ENCODE measurements at regions not wholly inside any gene's neighbourhood (a gene's known extent, or its start where the extent isn't known, plus 50 kb on each side); places are given as distances from the start of the nearest gene placed in this dataset.

- no peak overlapping the region for H2AFZ ChIP-seq (ENCODE audit: low read length)
- H3K36me3 ChIP-seq (replicated peaks in 1 of 2; ENCODE audit: control insufficient read depth in 1 of 2, insufficient read depth in 2 of 2, low read length in 2 of 2), result no peaks in the 10 kb centered on the region
- WGBS (ENCODE audit: low lambda C conversion rate), result 0% methylated on average over 1 of the region's 1 CpG
- no peak overlapping the region for H3K27ac ChIP-seq (ENCODE audit: extremely low read length, insufficient read depth, low read length)
- in situ Hi-C loops (cut with HindIII; ENCODE audit: extremely low pct_ligation_motif_present, low pct_unique_long_range_greater_than_20kb) (no loop called here), intact Hi-C loops (cut with micrococcal nuclease; ENCODE audit: unreplicated experiment) (no loop called here)
- no peaks in the 10 kb centered on the region for H3K27me3 ChIP-seq (ENCODE audit: control insufficient read depth in 1 of 2, insufficient read depth in 2 of 2, low read length in 2 of 2)
- FAIRE-seq (no peak), ATAC-seq (no peak), DNase-seq (ENCODE audit: low spot score) (no peak)
- H4K20me1 ChIP-seq (ENCODE audit: insufficient read depth, low read length), result no peaks in the 10 kb centered on the region
- H3K9ac ChIP-seq (ENCODE audit: insufficient read depth, low read depth, low read length), result no peak overlapping the region
- POLR2A ChIA-PET, result no interaction called here
- H3K4me2 ChIP-seq (ENCODE audit: low read depth, low read length), result no peak overlapping the region
- H3K9me3 ChIP-seq (ENCODE audit: low read length), result no peaks in the 10 kb centered on the region
- BruUV-seq (replicated peaks), result no TSS peak
- CTCF ChIA-PET (ENCODE audit: low intra/inter-chr PET ratio, low total read pairs), result no interaction called here
- TF ChIP-seq MAFK (conservative IDR thresholded peaks at IDR 0.05 in 1 of 2, IDR thresholded peaks at IDR 0.05 in 1 of 2; ENCODE audit: low read length in 2 of 2) (peak; percentile 36 to 82; a peak in 2 of 4 replicates), MAFF (IDR thresholded peaks at IDR 0.05; ENCODE audit: low read depth, low read length) (peak; percentile 71), E2F1 (CRISPR knock-in tag; IDR thresholded peaks at IDR 0.05) (no peak)
- H3K4me3 ChIP-seq (replicated peaks in 1 of 3; ENCODE audit: insufficient read depth in 1 of 3, low read depth in 2 of 3, low read length in 3 of 3), result no peak overlapping the region
- no peaks in the 10 kb centered on the region for H3K4me1 ChIP-seq (ENCODE audit: insufficient read depth, low read length)
- no peaks in the 10 kb centered on the region for H3K79me2 ChIP-seq (ENCODE audit: insufficient read depth, low read length)
Measured at GRCh38 chr18:28973324-28973723, 796.4 kb upstream of the CDH2 start.

- WGBS (ENCODE audit: low lambda C conversion rate), result 19% methylated on average over 5 of the region's 5 CpGs
- no TSS peak for BruUV-seq (replicated peaks)
- H3K4me2 ChIP-seq (ENCODE audit: low read depth, low read length), result no peak overlapping the region
- FAIRE-seq (no peak), DNase-seq (ENCODE audit: low spot score) (no peak), ATAC-seq (no peak)
- no peaks in the 10 kb centered on the region for H3K27me3 ChIP-seq (ENCODE audit: control insufficient read depth in 1 of 2, insufficient read depth in 2 of 2, low read length in 2 of 2)
- no peaks in the 10 kb centered on the region for H4K20me1 ChIP-seq (ENCODE audit: insufficient read depth, low read length)
- H3K4me3 ChIP-seq (replicated peaks in 1 of 3; ENCODE audit: insufficient read depth in 1 of 3, low read depth in 2 of 3, low read length in 3 of 3), result no peak overlapping the region
- no peak overlapping the region for H3K9ac ChIP-seq (ENCODE audit: insufficient read depth, low read depth, low read length)
- CTCF ChIA-PET (ENCODE audit: low intra/inter-chr PET ratio, low total read pairs), result no interaction called here
- intact Hi-C loops (cut with micrococcal nuclease; ENCODE audit: unreplicated experiment), result no loop called here
- H3K9me3 ChIP-seq (ENCODE audit: low read length), result no peaks in the 10 kb centered on the region
- in situ Hi-C loops (cut with HindIII; ENCODE audit: extremely low pct_ligation_motif_present, low pct_unique_long_range_greater_than_20kb), result no loop called here
- H2AFZ ChIP-seq (ENCODE audit: low read length), result no peak overlapping the region
- H3K27ac ChIP-seq (ENCODE audit: extremely low read length, insufficient read depth, low read length), result no peak overlapping the region
- no peaks in the 10 kb centered on the region for H3K4me1 ChIP-seq (ENCODE audit: insufficient read depth, low read length)
- POLR2A ChIA-PET, result no interaction called here
- no peaks in the 10 kb centered on the region for H3K36me3 ChIP-seq (replicated peaks in 1 of 2; ENCODE audit: control insufficient read depth in 1 of 2, insufficient read depth in 2 of 2, low read length in 2 of 2)
- no peaks in the 10 kb centered on the region for H3K79me2 ChIP-seq (ENCODE audit: insufficient read depth, low read length)
- TF ChIP-seq ARID5B (CRISPR knock-in tag; IDR thresholded peaks at IDR 0.05), result no peak
- TF ChIP-seq MAFF (IDR thresholded peaks at IDR 0.05; ENCODE audit: low read depth, low read length), result peak; percentile 48
- TF ChIP-seq SALL1 (CRISPR knock-in tag; IDR thresholded peaks at IDR 0.05), result no peak
- TF ChIP-seq CENPT (CRISPR knock-in tag; IDR thresholded peaks at IDR 0.05; ENCODE audit: low read depth), result no peak
- TF ChIP-seq PAXIP1 (CRISPR knock-in tag; conservative IDR thresholded peaks at IDR 0.05), result no peak
Measured at GRCh38 chr18:28972333-28972907, 795.5 kb upstream of the CDH2 start.
